K562 (cell line): ENCODE measurements at regions not wholly inside any gene's neighbourhood (a gene's known extent, or its start where the extent isn't known, plus 50 kb on each side); places are given as distances from the start of the nearest gene placed in this dataset.

Source experiments
- ATAC-seq: fragments of 200-7000 bp; cut with Tn5 transposase; 3 replicates; pipeline ENCODE4 v1.9.1; 2020; ENCODE audit warnings: moderate library complexity
- BruUV-seq: library from RNA; stranded (reverse); fragments of 400-500 nt; replicated peaks from 2 replicates; lab custom pipeline; 2021; lab: Mats Ljungman, UMichigan
- CTCF ChIA-PET: fragments of 300-600 bp; formaldehyde crosslinking; extraction: SDS; loops from one replicate; lab custom pipeline; 2021; ENCODE audit warnings: low intra/inter-chr PET ratio; lab: Yijun Ruan, JAX
- POLR2A ChIA-PET: fragments of 300-600, 350-650 bp; sonication (Branson Sonifier 250); formaldehyde crosslinking; extraction: SDS; loops from one replicate; lab custom pipeline; 2021; ENCODE audit warnings: antibody characterized with exemption, inconsistent platforms; lab: Yijun Ruan, JAX
- DNase-seq, 4 experiments: peaks; one replicate each; pipeline versions ENCODE4 v3.0.0 to v3.0.0-alpha.2; 2011 to 2018; ENCODE audit warnings: low spot score in 3 of 4, mixed read lengths in 3 of 4; ENCODE audit errors: extremely low read depth in 1 of 4
- FAIRE-seq: peaks from 2 replicates; lab custom pipeline; 2011; peaks lifted over from hg19 to GRCh38; lab: Jason Lieb, UNC
- H2AFZ ChIP-seq: 2 replicates; pipeline ENCODE4 v1.6.0; 2011; ENCODE audit warnings: low read depth, low read length, control low read depth, inconsistent platforms
- H3K27ac ChIP-seq: fragments of 200-600 bp; 3 replicates; pipeline ENCODE4 v1.8.0; 2011; ENCODE audit warnings: low read depth, mild to moderate bottlenecking, control low read depth, inconsistent platforms, low read length, moderate library complexity, mixed read lengths; ENCODE audit errors: extremely low read depth
- H3K27me3 ChIP-seq, 2 experiments: fragments of 300-600 bp in 1 of 2; 2 replicates in 1 of 2; 3 replicates in 1 of 2; pipeline versions ENCODE4 v1.6.0 to v1.8.0; 2011; ENCODE audit warnings: inconsistent platforms in 2 of 2, low read length in 2 of 2, mild to moderate bottlenecking in 1 of 2, mixed read lengths in 1 of 2, moderate library complexity in 1 of 2; ENCODE audit not compliant: control insufficient read depth in 2 of 2, insufficient read depth in 2 of 2
- H3K36me3 ChIP-seq: fragments of 300-600 bp; 3 replicates; pipeline ENCODE4 v1.8.0; 2011; ENCODE audit warnings: mild to moderate bottlenecking, low read length, inconsistent platforms; ENCODE audit not compliant: control insufficient read depth, insufficient read depth
- H3K4me1 ChIP-seq, 2 experiments: fragments of 200-600 bp in 1 of 2; replicated peaks in 1 of 2; 2 replicates in 1 of 2; 3 replicates in 1 of 2; pipeline versions ENCODE4 v1.5.1 to v1.8.0; 2011; ENCODE audit warnings: inconsistent platforms in 2 of 2, low read length in 2 of 2, mild to moderate bottlenecking in 1 of 2, mixed read lengths in 1 of 2, moderate library complexity in 1 of 2; ENCODE audit not compliant: control insufficient read depth in 2 of 2, insufficient read depth in 2 of 2
- H3K4me2 ChIP-seq: 2 replicates; pipeline ENCODE4 v1.6.1; 2011; ENCODE audit warnings: low read length, control low read depth, inconsistent platforms, mixed read lengths; ENCODE audit not compliant: insufficient read depth
- H3K4me3 ChIP-seq: fragments of 200-600 bp; sonication (generic), shearing (Covaris generic); 2 replicates; pipeline ENCODE4 v1.5.1; 2016; ENCODE audit warnings: control low read depth, inconsistent platforms
- H3K79me2 ChIP-seq: fragments of 200-600 bp; 3 replicates; pipeline ENCODE4 v1.8.0; 2011; ENCODE audit warnings: low read length, inconsistent platforms; ENCODE audit not compliant: control insufficient read depth, insufficient read depth
- H3K9ac ChIP-seq, 2 experiments: 2 replicates each; pipeline versions ENCODE4 v1.6.0 to v1.6.1; 2011; ENCODE audit warnings: low read depth in 2 of 2, low read length in 2 of 2, control low read depth in 1 of 2, inconsistent platforms in 1 of 2, mild to moderate bottlenecking in 1 of 2, mixed read lengths in 1 of 2; ENCODE audit not compliant: insufficient read depth in 1 of 2
- H3K9me1 ChIP-seq: one replicate; pipeline ENCODE4 v1.6.0; 2011; ENCODE audit warnings: inconsistent platforms, mild to moderate bottlenecking, low read length, moderate library complexity; ENCODE audit not compliant: control insufficient read depth, insufficient read depth
- H3K9me3 ChIP-seq: replicated peaks from 2 replicates; pipeline ENCODE4 v1.5.1; 2011; ENCODE audit warnings: low read depth, low read length, inconsistent platforms; ENCODE audit not compliant: control insufficient read depth, insufficient read depth
- H4K20me1 ChIP-seq: replicated peaks from 2 replicates; pipeline ENCODE4 v1.6.1; 2011; ENCODE audit warnings: low read length, inconsistent platforms, mixed read lengths; ENCODE audit not compliant: control insufficient read depth, insufficient read depth
- ATF2 ChIP-seq: sonication (generic); formaldehyde crosslinking; IDR thresholded peaks from 2 replicates; pipeline ENCODE4 v1.8.1; 2022; ENCODE audit warnings: missing genetic modification reagents
- GATAD2B ChIP-seq: fragments of 450-650 bp; IDR thresholded peaks from 2 replicates; pipeline ENCODE4 v1.6.1; 2017; ENCODE audit warnings: mild to moderate bottlenecking, borderline replicate concordance
- MGA ChIP-seq: fragments of 450-650 bp; IDR thresholded peaks from 2 replicates; pipeline ENCODE4 v1.6.1; 2016; ENCODE audit warnings: mild to moderate bottlenecking, moderate library complexity
- NCOA4 ChIP-seq: fragments of 450-650 bp; IDR thresholded peaks from 2 replicates; pipeline ENCODE4 v1.6.1; 2018; ENCODE audit warnings: mild to moderate bottlenecking; ENCODE audit not compliant: partially characterized antibody
- RBFOX2 ChIP-seq: fragments of 200-400 bp; formaldehyde crosslinking; IDR thresholded peaks from 2 replicates; pipeline ENCODE4 v1.6.1; 2017; ENCODE audit warnings: low read depth, mild to moderate bottlenecking, low read length, moderate library complexity
- ZNF175 ChIP-seq: fragments of 200-800 bp; sonication (Bioruptor generic); IDR thresholded peaks from 2 replicates; pipeline ENCODE4 v1.6.1; 2016; ENCODE audit warnings: low read depth, mild to moderate bottlenecking, missing genetic modification characterization, missing compliant biosample characterization
- WGBS: fragments of 100-300 bp; shearing (Covaris generic); methylation state at CpG from one replicate; pipeline ENCODE4 v1.1.6; 2016; ENCODE audit warnings: low coverage, mixed read lengths; ENCODE audit not compliant: insufficient coverage; ENCODE audit errors: missing lambda C conversion rate; 5-methylcytosine and 5-hydroxymethylcytosine counted together
- in situ Hi-C: fragments of 300-500 bp; cut with MboI; formaldehyde crosslinking; loops from 4 replicates; pipeline ENCODE4 v1.15.0; 2018; ENCODE audit warnings: inconsistent platforms, mixed read lengths
- intact Hi-C: fragments of 100-400 bp; cut with micrococcal nuclease; formaldehyde crosslinking; loops from 2 replicates; pipeline ENCODE4 v1.14.2; 2022

GRCh38 chr10:31081937-31082840, 50.5 kb upstream of the ZNF438 start:
- Histone ChIP-seq H3K9ac (no peak overlapping the region), H3K36me3 (no peaks in the 10 kb centered on the region), H3K9me3 (no peaks in the 10 kb centered on the region), H2AFZ (no peak overlapping the region), H3K79me2 (no peaks in the 10 kb centered on the region), H3K27ac (no peak overlapping the region), H3K4me2 (no peak overlapping the region), H3K4me3 (no peak overlapping the region), H3K27me3 (no peaks in the 10 kb centered on the region), H3K4me1 (no peaks in the 10 kb centered on the region), H3K9me1 (no peaks in the 10 kb centered on the region), H4K20me1 (no peaks in the 10 kb centered on the region)
- DNase-seq, result no peak
- in situ Hi-C loops (no loop called here), intact Hi-C loops (loop anchor here (10.0 kb wide), 1 partner anchor 297 kb away; no protein-coding TSS in a partner anchor)
- ATAC-seq, result no peak
- BruUV-seq, result no TSS peak
- TF ChIP-seq NCOA4 (no peak), MGA (no peak), GATAD2B (no peak), ZNF175 (CRISPR knock-in tag) (no peak), ATF2 (CRISPR knock-in tag) (no peak), RBFOX2 (no peak)
- 0% methylated on average over 2 of the region's 2 CpGs for WGBS
- CTCF ChIA-PET, result no interaction called here
- no peak for FAIRE-seq
- POLR2A ChIA-PET, result interaction anchor here (1.1 to 1.2 kb wide), 2 partner anchors 9 to 11 kb away, joined by 3 read pairs; no protein-coding TSS in a partner anchor
